Loucy (cell line): ENCODE measurements at regions not wholly inside any gene's neighbourhood (a gene's known extent, or its start where the extent isn't known, plus 50 kb on each side); places are given as distances from the start of the nearest gene placed in this dataset.

Experiments used
- CTCF ChIP-seq: fragments of 200-600 bp; sonication (generic); conservative IDR thresholded peaks from 2 replicates; pipeline ENCODE4 v1.5.1; 2014; ENCODE audit warnings: mild to moderate bottlenecking, antibody characterized with exemption, low read length
- EZH2phosphoT487 ChIP-seq: fragments of 200-600 bp; IDR thresholded peaks from 2 replicates; pipeline ENCODE4 v1.6.1; 2018; ENCODE audit warnings: antibody characterized with exemption, mild to moderate bottlenecking, moderate library complexity, borderline replicate concordance

DNA sequence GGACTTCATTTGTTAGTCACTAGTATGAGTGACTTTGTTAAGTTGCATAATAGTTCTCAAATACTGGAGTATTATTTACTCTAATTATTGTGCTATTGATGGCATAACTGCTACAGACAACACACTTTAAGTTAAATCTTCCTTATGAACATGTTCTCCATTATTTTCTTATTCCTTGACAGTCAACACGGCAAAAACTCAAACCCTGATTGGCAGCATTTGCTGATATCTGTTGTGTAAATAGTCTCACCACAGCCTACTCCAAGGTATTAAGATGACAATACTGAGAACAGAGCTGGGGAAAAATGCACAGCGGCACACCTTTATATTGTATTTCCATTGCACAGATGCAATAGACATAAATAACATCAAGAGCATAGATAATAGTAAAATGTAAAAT, 568.0 kb upstream of the AADAT start:
- TF ChIP-seq CTCF (no peak), EZH2phosphoT487 (no peak)
